K562 (cell line): ENCODE measurements at regions not wholly inside any gene's neighbourhood (a gene's known extent, or its start where the extent isn't known, plus 50 kb on each side); places are given as distances from the start of the nearest gene placed in this dataset.

Experiments
- CHD2 ChIP-seq: IDR thresholded peaks from 2 replicates; pipeline ENCODE4 v1.6.1; 2011; ENCODE audit warnings: low read depth, low read length
- CTBP1 ChIP-seq: fragments of 450-650 bp; IDR thresholded peaks from 2 replicates; pipeline ENCODE4 v1.6.1; 2016; ENCODE audit warnings: borderline replicate concordance
- HMGXB4 ChIP-seq: sonication (generic); formaldehyde crosslinking; IDR thresholded peaks from 2 replicates; pipeline ENCODE4 v1.8.1; 2023; ENCODE audit warnings: mild to moderate bottlenecking, missing genetic modification reagents
- IRF2 ChIP-seq: sonication (generic); formaldehyde crosslinking; IDR thresholded peaks from 2 replicates; pipeline ENCODE4 v1.8.1; 2022; ENCODE audit warnings: mild to moderate bottlenecking, missing genetic modification reagents
- NFIX ChIP-seq: fragments of 250-450 bp; sonication (Bioruptor Pico); IDR thresholded peaks from 2 replicates; pipeline ENCODE4 v1.4.0; 2020; ENCODE audit warnings: low read depth, mild to moderate bottlenecking, moderate library complexity
- PPARD ChIP-seq: fragments of 250-450 bp; sonication (Bioruptor Pico); IDR thresholded peaks from 2 replicates; pipeline ENCODE4 v1.8.0; 2022; ENCODE audit warnings: inconsistent platforms, mild to moderate bottlenecking, moderate library complexity
- PURB ChIP-seq: sonication (generic); formaldehyde crosslinking; IDR thresholded peaks from 2 replicates; pipeline ENCODE4 v1.9.0; 2021; ENCODE audit warnings: low read depth, mild to moderate bottlenecking, missing genetic modification reagents
- RBM17 ChIP-seq: fragments of 200-400 bp; formaldehyde crosslinking; IDR thresholded peaks from 2 replicates; pipeline ENCODE4 v1.6.1; 2017; ENCODE audit warnings: low read depth, mild to moderate bottlenecking, low read length, borderline replicate concordance
- RCOR1 ChIP-seq, 2 experiments: IDR thresholded peaks; 2 replicates each; pipeline ENCODE4 v1.6.1; 2012; ENCODE audit warnings: low read depth in 2 of 2, low read length in 2 of 2, borderline replicate concordance in 1 of 2, improper control_type of control experiment in 1 of 2
- TARDBP ChIP-seq: fragments of 450-650 bp; IDR thresholded peaks from 2 replicates; pipeline ENCODE4 v1.6.1; 2016
- TFAP4 ChIP-seq: sonication (generic); formaldehyde crosslinking; IDR thresholded peaks from 2 replicates; pipeline ENCODE4 v1.8.0; 2022; ENCODE audit warnings: missing genetic modification reagents, mild to moderate bottlenecking, moderate library complexity, borderline replicate concordance
- ZBTB11 ChIP-seq, 3 experiments: fragments of 200-800 bp in 1 of 3; fragments of 250-450 bp in 1 of 3; fragments of 450-650 bp in 1 of 3; sonication (Bioruptor Pico) in 1 of 3; sonication (Bioruptor generic) in 1 of 3; formaldehyde crosslinking in 1 of 3; IDR thresholded peaks; 2 replicates each; pipeline versions ENCODE4 v1.6.1 to v1.8.0; 2016 to 2022; ENCODE audit warnings: mild to moderate bottlenecking in 2 of 3, missing genetic modification characterization in 2 of 3, missing compliant biosample characterization in 1 of 3, moderate library complexity in 1 of 3
- ZKSCAN8 ChIP-seq: fragments of 200-800 bp; sonication (Bioruptor generic); IDR thresholded peaks from 2 replicates; pipeline ENCODE4 v1.6.1; 2016; ENCODE audit warnings: missing genetic modification characterization, missing compliant biosample characterization
- ZNF133 ChIP-seq: fragments of 250-450 bp; sonication (Bioruptor Pico); IDR thresholded peaks from 2 replicates; pipeline ENCODE4 v1.4.0; 2020; ENCODE audit warnings: mild to moderate bottlenecking
- ZNF518B ChIP-seq: fragments of 250-450 bp; sonication (Bioruptor Pico); IDR thresholded peaks from 2 replicates; pipeline ENCODE4 v1.5.0; 2021; ENCODE audit warnings: mild to moderate bottlenecking, moderate library complexity
- ZNF561 ChIP-seq: fragments of 450-650 bp; formaldehyde crosslinking; conservative IDR thresholded peaks from 2 replicates; pipeline ENCODE4 v1.4.0; 2020; ENCODE audit warnings: mild to moderate bottlenecking, moderate library complexity
- ZNF586 ChIP-seq: fragments of 450-650 bp; formaldehyde crosslinking; conservative IDR thresholded peaks from 2 replicates; pipeline ENCODE4 v1.4.0; 2020; ENCODE audit warnings: mild to moderate bottlenecking, moderate library complexity
- ZNF699 ChIP-seq: fragments of 250-450 bp; sonication (Bioruptor Pico); IDR thresholded peaks from 2 replicates; pipeline ENCODE4 v1.8.0; 2021; ENCODE audit warnings: mild to moderate bottlenecking, moderate library complexity; ENCODE audit not compliant: insufficient replicate concordance
- ZNF785 ChIP-seq: fragments of 250-450 bp; sonication (Bioruptor Pico); IDR thresholded peaks from 2 replicates; pipeline ENCODE4 v1.4.0; 2020; ENCODE audit warnings: mild to moderate bottlenecking

- TF ChIP-seq ZBTB11 (CRISPR knock-in tag; IDR thresholded peaks at IDR 0.05), result no peak
- no peak for TF ChIP-seq PURB
- no peak for TF ChIP-seq ZNF785 (CRISPR knock-in tag)
- no peak for TF ChIP-seq ZNF586 (CRISPR knock-in tag)
- no peak for TF ChIP-seq ZNF699
- no peak for TF ChIP-seq ZKSCAN8 (CRISPR knock-in tag)
- TF ChIP-seq ZNF561 (CRISPR knock-in tag), result no peak
- TF ChIP-seq ZNF133 (CRISPR knock-in tag), result no peak
- no peak for TF ChIP-seq CHD2
- TF ChIP-seq RBM17, result no peak
- TF ChIP-seq HMGXB4 (CRISPR knock-in tag), result no peak
- TF ChIP-seq PPARD, result no peak
- TF ChIP-seq TFAP4, result no peak
- no peak for TF ChIP-seq ZNF518B (CRISPR knock-in tag)
- peak; percentile 57 for TF ChIP-seq CTBP1
- no peak for TF ChIP-seq NFIX (CRISPR knock-in tag)
- TF ChIP-seq RCOR1 (IDR thresholded peaks at IDR 0.05; ENCODE audit: borderline replicate concordance in 1 of 2, low read depth in 2 of 2, low read length in 2 of 2), result 0 out of 4 replicates have a peak, but pooled peaks of 1 of the 2 experiments have one; percentile 21
- TF ChIP-seq IRF2 (CRISPR knock-in tag), result no peak
- no peak; the same call in 1 of the 2 replicates for TF ChIP-seq TARDBP
Measured at GRCh38 chr12:123089631-123090353, 61.1 kb downstream of the PITPNM2 start (continued).
